Lower leg skin (tissue), 3 donors: ENCODE measurements at regions not wholly inside any gene's neighbourhood (a gene's known extent, or its start where the extent isn't known, plus 50 kb on each side); places are given as distances from the start of the nearest gene placed in this dataset.

Experiments
- POLR2A ChIP-seq, 2 donors: fragments of 450-650 bp; IDR thresholded peaks; one replicate each; pipeline ENCODE4 v1.6.1; 2016 to 2017; ENCODE audit warnings: antibody characterized with exemption in 2 of 2, mild to moderate bottlenecking in 1 of 2, moderate library complexity in 1 of 2
- TF ChIP-seq, protein P1 (sequence below), 3 donors: fragments of 450-650 bp; IDR thresholded peaks; one replicate each; pipeline ENCODE4 v1.5.1; 2016; ENCODE audit warnings: antibody characterized with exemption in 3 of 3, mild to moderate bottlenecking in 3 of 3, moderate library complexity in 2 of 3

DNA sequence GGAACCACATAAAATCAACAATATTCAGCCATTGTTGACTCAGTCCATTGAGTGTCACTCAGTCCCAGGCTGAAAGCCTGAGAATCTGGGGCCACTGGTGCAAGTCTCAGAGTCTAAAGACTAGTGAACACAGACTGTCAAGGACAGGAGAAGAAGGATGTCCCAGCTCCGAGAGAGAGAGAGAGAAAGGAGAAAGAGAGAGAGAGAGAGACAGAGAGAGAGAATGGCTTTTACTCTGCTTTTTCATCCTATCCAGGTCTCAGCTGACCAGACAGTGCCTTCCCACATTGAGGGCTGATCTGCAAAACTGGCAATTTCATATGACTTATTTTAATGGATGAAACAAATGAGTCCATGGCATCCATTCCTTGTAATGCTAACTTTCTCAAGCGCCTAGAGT is 984.1 kb downstream of the UQCRFS1 start:
- TF ChIP-seq, protein P1, sequence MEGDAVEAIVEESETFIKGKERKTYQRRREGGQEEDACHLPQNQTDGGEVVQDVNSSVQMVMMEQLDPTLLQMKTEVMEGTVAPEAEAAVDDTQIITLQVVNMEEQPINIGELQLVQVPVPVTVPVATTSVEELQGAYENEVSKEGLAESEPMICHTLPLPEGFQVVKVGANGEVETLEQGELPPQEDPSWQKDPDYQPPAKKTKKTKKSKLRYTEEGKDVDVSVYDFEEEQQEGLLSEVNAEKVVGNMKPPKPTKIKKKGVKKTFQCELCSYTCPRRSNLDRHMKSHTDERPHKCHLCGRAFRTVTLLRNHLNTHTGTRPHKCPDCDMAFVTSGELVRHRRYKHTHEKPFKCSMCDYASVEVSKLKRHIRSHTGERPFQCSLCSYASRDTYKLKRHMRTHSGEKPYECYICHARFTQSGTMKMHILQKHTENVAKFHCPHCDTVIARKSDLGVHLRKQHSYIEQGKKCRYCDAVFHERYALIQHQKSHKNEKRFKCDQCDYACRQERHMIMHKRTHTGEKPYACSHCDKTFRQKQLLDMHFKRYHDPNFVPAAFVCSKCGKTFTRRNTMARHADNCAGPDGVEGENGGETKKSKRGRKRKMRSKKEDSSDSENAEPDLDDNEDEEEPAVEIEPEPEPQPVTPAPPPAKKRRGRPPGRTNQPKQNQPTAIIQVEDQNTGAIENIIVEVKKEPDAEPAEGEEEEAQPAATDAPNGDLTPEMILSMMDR (IDR thresholded peaks at IDR 0.05): no peak
- TF ChIP-seq POLR2A (IDR thresholded peaks at IDR 0.05): no peak
